ENCODE measurements at regions not wholly inside any gene's neighbourhood (a gene's known extent, or its start where the extent isn't known, plus 50 kb on each side); places are given as distances from the start of the nearest gene placed in this dataset.
"Not testable (repeated sequence)": the region's sequence is repeated elsewhere in the genome, so short reads cannot be mapped to it uniquely, and the experiment has no call there.

GRCh38 chr5:109551234-109551633, 138.5 kb upstream of the MAN2A1 start:
- TF ChIP-seq EZH2phosphoT487 (IDR thresholded peaks at IDR 0.05; ENCODE audit: borderline replicate concordance, low read length); CTCF (conservative IDR thresholded peaks at IDR 0.05; ENCODE audit: low read depth, low read length); EZH2 (IDR thresholded peaks at IDR 0.05; ENCODE audit: low read length, unreplicated experiment): not testable (repeated sequence)

All from PC-3 (cell line).